ENCODE measurements at regions not wholly inside any gene's neighbourhood (a gene's known extent, or its start where the extent isn't known, plus 50 kb on each side); places are given as distances from the start of the nearest gene placed in this dataset.

DNA sequence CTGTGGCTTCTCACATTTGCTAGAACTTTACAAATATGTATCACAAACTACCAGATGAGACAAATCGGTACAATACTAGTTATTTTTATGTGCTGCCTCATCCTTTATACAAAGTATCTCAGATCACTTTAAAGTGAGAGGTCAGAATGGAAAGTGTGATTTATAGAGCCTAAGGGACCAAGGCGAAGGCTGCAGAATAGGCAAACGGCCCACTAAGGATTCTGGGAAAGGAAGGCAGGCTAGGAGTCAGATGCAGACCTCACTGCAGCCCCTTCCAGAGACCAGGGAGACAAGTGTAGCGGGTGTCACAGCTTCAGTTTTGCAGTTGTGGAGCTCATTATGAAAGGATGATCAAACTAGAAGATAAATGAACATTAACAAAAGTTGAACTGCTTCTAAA lies 190.6 kb downstream of the HIBADH start:
- FAIRE-seq (no peak), DNase-seq (ENCODE audit: insufficient read length) (no peak)
- TF ChIP-seq POLR2A (IDR thresholded peaks at IDR 0.05; ENCODE audit: low read depth, low read length): no peak
- no peak for TF ChIP-seq TAF1 (IDR thresholded peaks at IDR 0.05; ENCODE audit: borderline replicate concordance, low read depth, low read length)
- no peak for TF ChIP-seq POLR2AphosphoS5 (IDR thresholded peaks at IDR 0.05; ENCODE audit: low read depth, low read length)

All from GM12892 (cell line).